Activated CD8-positive, alpha-beta memory T cell treated with anti-CD3 and anti-CD28 coated beads for 36 hours (primary cell): ENCODE measurements at regions not wholly inside any gene's neighbourhood (a gene's known extent, or its start where the extent isn't known, plus 50 kb on each side); places are given as distances from the start of the nearest gene placed in this dataset.
"Not testable (repeated sequence)": the region's sequence is repeated elsewhere in the genome, so short reads cannot be mapped to it uniquely, and the experiment has no call there.

ENCODE experiments used
- CTCF ChIA-PET: fragments of 350-600 bp; sonication (Branson Sonifier 250); formaldehyde crosslinking; loops from one replicate; lab custom pipeline; 2021; ENCODE audit warnings: antibody characterized with exemption; lab: Charles Lee
- POLR2A ChIA-PET: fragments of 350-600 bp; sonication (Branson Sonifier 250); formaldehyde crosslinking; loops from one replicate; lab custom pipeline; 2021; ENCODE audit warnings: antibody characterized with exemption; lab: Charles Lee

- POLR2A ChIA-PET = not testable (repeated sequence)
- CTCF ChIA-PET = interaction anchor here (0.6 kb wide), 1 partner anchor 116 kb away, joined by 3 read pairs; no protein-coding TSS in a partner anchor
These were observed 587.1 kb downstream of the KCNT2 start for GRCh38 chr1:196021174-196021573.

- POLR2A ChIA-PET = no interaction called here
- CTCF ChIA-PET = no interaction called here
These were observed 598.9 kb downstream of the KCNT2 start for GRCh38 chr1:196009362-196009761.

GRCh38 chr1:196007763-196008162 lies 600.5 kb downstream of the KCNT2 start:
- ChIA-PET CTCF (no interaction called here), POLR2A (no interaction called here)

- POLR2A ChIA-PET = no interaction called here
- CTCF ChIA-PET = no interaction called here
These were observed 602.8 kb downstream of the KCNT2 start for GRCh38 chr1:196005426-196005825.

GRCh38 chr1:196004388-196004787 lies 603.9 kb downstream of the KCNT2 start:
- POLR2A ChIA-PET, CTCF ChIA-PET: not testable (repeated sequence)

GRCh38 chr1:196002906-196003305 lies 605.3 kb downstream of the KCNT2 start:
- CTCF ChIA-PET = no interaction called here
- POLR2A ChIA-PET = no interaction called here

- CTCF ChIA-PET, POLR2A ChIA-PET: not testable (repeated sequence)
These were observed 605.9 kb downstream of the KCNT2 start for GRCh38 chr1:196002296-196002695.

- POLR2A ChIA-PET = no interaction called here
- CTCF ChIA-PET = no interaction called here
These were observed 607.1 kb downstream of the KCNT2 start for GRCh38 chr1:196001188-196001587.

- ChIA-PET CTCF (no interaction called here), POLR2A (no interaction called here)
These were observed 609.2 kb downstream of the KCNT2 start for GRCh38 chr1:195999022-195999421.

GRCh38 chr1:195981448-195982139 lies 626.6 kb downstream of the KCNT2 start:
- ChIA-PET POLR2A (no interaction called here), CTCF (no interaction called here)

- ChIA-PET CTCF (no interaction called here), POLR2A (interaction anchor here (0.7 kb wide), 1 partner anchor 189 kb away, joined by 3 read pairs; no protein-coding TSS in a partner anchor)
These were observed 628.6 kb downstream of the KCNT2 start for GRCh38 chr1:195979646-195980045.

- ChIA-PET CTCF (no interaction called here), POLR2A (no interaction called here)
These were observed 634.8 kb downstream of the KCNT2 start for GRCh38 chr1:195973311-195973904.

GRCh38 chr1:195971589-195971988 lies 636.7 kb downstream of the KCNT2 start:
- ChIA-PET CTCF (no interaction called here), POLR2A (no interaction called here)

GRCh38 chr1:195970209-195970608 lies 638.0 kb downstream of the KCNT2 start:
- ChIA-PET CTCF (no interaction called here), POLR2A (no interaction called here)

GRCh38 chr1:195965475-195965874 lies 642.8 kb downstream of the KCNT2 start:
- ChIA-PET POLR2A (no interaction called here), CTCF (no interaction called here)

GRCh38 chr1:195965036-195965435 lies 643.2 kb downstream of the KCNT2 start:
- ChIA-PET CTCF (no interaction called here), POLR2A (no interaction called here)

- POLR2A ChIA-PET = no interaction called here
- CTCF ChIA-PET = no interaction called here
These were observed 643.7 kb downstream of the KCNT2 start for GRCh38 chr1:195964516-195964915.

GRCh38 chr1:195962051-195962450 lies 646.2 kb downstream of the KCNT2 start:
- CTCF ChIA-PET = no interaction called here
- POLR2A ChIA-PET = no interaction called here

GRCh38 chr1:195960580-195960979 lies 647.7 kb downstream of the KCNT2 start:
- CTCF ChIA-PET = no interaction called here
- POLR2A ChIA-PET = no interaction called here

GRCh38 chr1:195958131-195958530 lies 650.1 kb downstream of the KCNT2 start:
- POLR2A ChIA-PET = no interaction called here
- CTCF ChIA-PET = no interaction called here

- ChIA-PET CTCF (no interaction called here), POLR2A (no interaction called here)
These were observed 651.4 kb downstream of the KCNT2 start for GRCh38 chr1:195956845-195957244.
